HCT116 (cell line): ENCODE measurements at regions not wholly inside any gene's neighbourhood (a gene's known extent, or its start where the extent isn't known, plus 50 kb on each side); places are given as distances from the start of the nearest gene placed in this dataset.

Source experiments
- ATAC-seq: fragments of 200-7000 bp; cut with Tn5 transposase; 2 replicates; pipeline ENCODE4 v1.9.1; 2020; ENCODE audit warnings: mild to moderate bottlenecking, moderate library complexity
- BruUV-seq: library from RNA; stranded (reverse); fragments of 400-500 nt; replicated peaks from 2 replicates; lab custom pipeline; 2021; lab: Mats Ljungman, UMichigan
- CTCF ChIA-PET: fragments of 300-600 bp; sonication (Branson Sonifier 250); formaldehyde crosslinking; loops from one replicate; lab custom pipeline; 2021; ENCODE audit warnings: antibody characterized with exemption; lab: Charles Lee
- POLR2A ChIA-PET: fragments of 300-600, 350-600 bp; sonication (Branson Sonifier 250); formaldehyde crosslinking; loops from one replicate; lab custom pipeline; 2021; ENCODE audit warnings: antibody characterized with exemption; lab: Charles Lee
- RAD21 ChIA-PET, 2 experiments: fragments of 300-600 bp; sonication (Branson Sonifier 250); formaldehyde crosslinking; loops; one replicate each; lab custom pipeline; 2023; ENCODE audit warnings: low total read pairs in 2 of 2; ENCODE audit not compliant: uncharacterized antibody in 2 of 2, unreplicated experiment in 2 of 2, low non-redundant PET in 1 of 2; lab: Charles Lee
- DNase-seq: peaks from one replicate; pipeline ENCODE4 v3.0.0-alpha.2; 2010; ENCODE audit warnings: low read depth, low spot score
- H2AFZ ChIP-seq: fragments of 200-600 bp; shearing (Covaris generic), sonication (generic); 2 replicates; pipeline ENCODE4 v1.6.1; 2017; ENCODE audit warnings: low read depth, mixed run types, mixed read lengths, antibody characterized with exemption, low read length; ENCODE audit not compliant: poor library complexity, severe bottlenecking
- H3K27ac ChIP-seq: 2 replicates; pipeline ENCODE4 v1.5.1; 2012; ENCODE audit warnings: low read depth, low read length
- H3K27me3 ChIP-seq: fragments of 200-600 bp; sonication (generic); 2 replicates; pipeline ENCODE4 v1.6.1; 2016; ENCODE audit warnings: mixed run types, low read length, mixed read lengths; ENCODE audit not compliant: insufficient read depth
- H3K36me3 ChIP-seq, 2 experiments: fragments of 200-500 bp in 1 of 2; fragments of 200-600 bp in 1 of 2; sonication (Bioruptor generic) in 1 of 2; sonication (generic) in 1 of 2; 2 replicates each; pipeline versions ENCODE4 v1.5.1 to v1.6.1; 2014 to 2016; ENCODE audit warnings: low read length in 2 of 2, inconsistent platforms in 1 of 2, mixed read lengths in 1 of 2, mixed run types in 1 of 2; ENCODE audit not compliant: insufficient read depth in 2 of 2, control insufficient read depth in 1 of 2
- H3K4me1 ChIP-seq, 2 experiments: fragments of 200-600 bp in 1 of 2; sonication (generic) in 1 of 2; 2 replicates each; pipeline versions ENCODE4 v1.5.1 to v1.6.1; 2012 to 2017; ENCODE audit warnings: low read length in 2 of 2, inconsistent platforms in 1 of 2, mild to moderate bottlenecking in 1 of 2, mixed read lengths in 1 of 2, mixed run types in 1 of 2, moderate library complexity in 1 of 2; ENCODE audit not compliant: insufficient read depth in 2 of 2, control insufficient read depth in 1 of 2
- H3K4me2 ChIP-seq: fragments of 200-600 bp; sonication (generic); 2 replicates; pipeline ENCODE4 v1.6.1; 2017; ENCODE audit warnings: mixed run types, low read length, mixed read lengths
- H3K4me3 ChIP-seq, 2 experiments: fragments of 200-600 bp in 1 of 2; sonication (generic) in 1 of 2; replicated peaks in 1 of 2; 2 replicates each; pipeline ENCODE4 v1.5.1; 2011 to 2016; ENCODE audit warnings: low read length in 2 of 2, control low read depth in 1 of 2, low read depth in 1 of 2, mild to moderate bottlenecking in 1 of 2, mixed read lengths in 1 of 2, mixed run types in 1 of 2
- H3K79me2 ChIP-seq: fragments of 200-600 bp; sonication (generic); 2 replicates; pipeline ENCODE4 v1.6.1; 2017; ENCODE audit warnings: mild to moderate bottlenecking, mixed run types, low read length, moderate library complexity, mixed read lengths; ENCODE audit not compliant: insufficient read depth
- H3K9ac ChIP-seq: fragments of 200-600 bp; sonication (generic); 2 replicates; pipeline ENCODE4 v1.6.1; 2016; ENCODE audit warnings: low read length, mixed read lengths
- H3K9me2 ChIP-seq: fragments of 200-600 bp; sonication (generic), shearing (Covaris generic); 2 replicates; pipeline ENCODE4 v1.6.1; 2017; ENCODE audit warnings: mixed run types, mild to moderate bottlenecking, moderate library complexity; ENCODE audit not compliant: insufficient read depth
- H3K9me3 ChIP-seq, 2 experiments: fragments of 200-500 bp in 1 of 2; fragments of 200-600 bp in 1 of 2; sonication (Bioruptor generic) in 1 of 2; sonication (generic) in 1 of 2; 2 replicates each; pipeline ENCODE4 v1.6.1; 2014 to 2017; ENCODE audit warnings: low read length in 2 of 2, mixed read lengths in 2 of 2, inconsistent platforms in 1 of 2, low read depth in 1 of 2, mild to moderate bottlenecking in 1 of 2, mixed run types in 1 of 2, moderate library complexity in 1 of 2; ENCODE audit not compliant: control insufficient read depth in 1 of 2, insufficient read depth in 1 of 2
- H4K20me1 ChIP-seq: fragments of 200-600 bp; sonication (generic), shearing (Covaris generic); 2 replicates; pipeline ENCODE4 v1.6.1; 2017; ENCODE audit warnings: mixed run types, mild to moderate bottlenecking, moderate library complexity; ENCODE audit not compliant: insufficient read depth
- ATF3 ChIP-seq: IDR thresholded peaks from 2 replicates; pipeline ENCODE4 v1.6.1; 2012
- CBX3 ChIP-seq: IDR thresholded peaks from 2 replicates; pipeline ENCODE4 v1.6.1; 2012; ENCODE audit warnings: low read depth
- CEBPB ChIP-seq: IDR thresholded peaks from 2 replicates; pipeline ENCODE4 v1.6.1; 2012; ENCODE audit warnings: low read depth
- EGR1 ChIP-seq: IDR thresholded peaks from 2 replicates; pipeline ENCODE4 v1.6.1; 2012; ENCODE audit warnings: low read depth
- EZH2phosphoT487 ChIP-seq: fragments of 200-600 bp; IDR thresholded peaks from 2 replicates; pipeline ENCODE4 v1.6.1; 2018; ENCODE audit warnings: antibody characterized with exemption, borderline replicate concordance
- FOSL1 ChIP-seq: IDR thresholded peaks from 2 replicates; pipeline ENCODE4 v1.6.1; 2012; ENCODE audit warnings: low read depth
- JUND ChIP-seq: IDR thresholded peaks from 2 replicates; pipeline ENCODE4 v1.6.1; 2012
- POLR2AphosphoS5 ChIP-seq: IDR thresholded peaks from 2 replicates; pipeline ENCODE4 v1.6.1; 2011; ENCODE audit warnings: mild to moderate bottlenecking, low read depth, low read length, moderate library complexity
- RAD21 ChIP-seq: IDR thresholded peaks from 2 replicates; pipeline ENCODE4 v1.6.1; 2012; ENCODE audit warnings: low read depth, mild to moderate bottlenecking
- SRF ChIP-seq: IDR thresholded peaks from 2 replicates; pipeline ENCODE4 v1.6.1; 2012; ENCODE audit warnings: low read depth
- TCF7L2 ChIP-seq: IDR thresholded peaks from 2 replicates; pipeline ENCODE4 v1.7.0; 2011; ENCODE audit warnings: borderline replicate concordance, inconsistent platforms; ENCODE audit not compliant: insufficient read depth, insufficient read length; ENCODE audit errors: extremely low read depth
- YY1 ChIP-seq: IDR thresholded peaks from 2 replicates; pipeline ENCODE4 v1.6.1; 2011; ENCODE audit warnings: low read length, low read depth, moderate library complexity, mild to moderate bottlenecking; ENCODE audit not compliant: insufficient replicate concordance; ENCODE audit errors: extremely low read depth
- ZBTB33 ChIP-seq: IDR thresholded peaks from 2 replicates; pipeline ENCODE4 v1.6.1; 2011; ENCODE audit warnings: mild to moderate bottlenecking, low read length, moderate library complexity; ENCODE audit not compliant: insufficient replicate concordance; ENCODE audit errors: extremely low read depth
- ZNF274 ChIP-seq: fragments of 200-500 bp; sonication (Bioruptor generic); IDR thresholded peaks from 2 replicates; pipeline ENCODE4 v1.6.1; 2014; ENCODE audit warnings: mild to moderate bottlenecking, low read depth, low read length, inconsistent platforms
- intact Hi-C: fragments of 100-400 bp; cut with micrococcal nuclease; formaldehyde crosslinking; loops from 2 replicates; pipeline ENCODE4 v1.10.0; 2022

GRCh38 chr10:69718951-69719350 lies 82.8 kb upstream of the COL13A1 start:
- CTCF ChIA-PET = interaction anchor here (1.9 to 8.2 kb wide), 2 partner anchors 74 to 203 kb away, joined by 9 to 102 read pairs; no protein-coding TSS in a partner anchor
- H3K4me2 ChIP-seq = no peak overlapping the region
- H2AFZ ChIP-seq = no peak overlapping the region
- no peaks in the 10 kb centered on the region; a peak in 2 of 4 replicates for H3K4me1 ChIP-seq
- H3K9me3 ChIP-seq = no peaks in the 10 kb centered on the region
- no peak for TF ChIP-seq ZBTB33
- no peak for TF ChIP-seq EZH2phosphoT487
- TF ChIP-seq JUND = no peak
- TF ChIP-seq ZNF274 = no peak
- no peak for TF ChIP-seq ATF3
- TF ChIP-seq CEBPB = no peak
- TF ChIP-seq POLR2AphosphoS5 = no peak
- TF ChIP-seq RAD21 = no peak
- no peak for TF ChIP-seq CBX3
- TF ChIP-seq SRF = no peak
- no peak for TF ChIP-seq EGR1
- TF ChIP-seq YY1 = no peak
- TF ChIP-seq TCF7L2 = no peak
- TF ChIP-seq FOSL1 = no peak
- intact Hi-C loops = loop anchor here (10.0 kb wide), 1 partner anchor 294 kb away; no protein-coding TSS in a partner anchor
- no peaks in the 10 kb centered on the region for H3K27me3 ChIP-seq
- H3K4me3 ChIP-seq = no peak overlapping the region
- H3K36me3 ChIP-seq = no peaks in the 10 kb centered on the region
- ATAC-seq (no peak), DNase-seq (no peak)
- H3K79me2 ChIP-seq = no peaks in the 10 kb centered on the region
- RAD21 ChIA-PET = no interaction called here
- BruUV-seq = no TSS peak
- POLR2A ChIA-PET = no interaction called here
- no peak overlapping the region for H3K27ac ChIP-seq
- H3K9me2 ChIP-seq = no peaks in the 10 kb centered on the region
- H4K20me1 ChIP-seq = no peaks in the 10 kb centered on the region
- H3K9ac ChIP-seq = no peak overlapping the region
